ENCODE measurements at regions not wholly inside any gene's neighbourhood (a gene's known extent, or its start where the extent isn't known, plus 50 kb on each side); places are given as distances from the start of the nearest gene placed in this dataset.
"Not testable (repeated sequence)": the region's sequence is repeated elsewhere in the genome, so short reads cannot be mapped to it uniquely, and the experiment has no call there.

- DNase-seq (ENCODE audit: low spot score) = no peak
Observed at GRCh38 chr4:134505511-134505910, 303.9 kb upstream of the PABPC4L start.

- DNase-seq (ENCODE audit: low spot score) = no peak
Observed at GRCh38 chr4:134501973-134502643, 300.5 kb upstream of the PABPC4L start.

GRCh38 chr4:134501488-134501887 is 299.9 kb upstream of the PABPC4L start:
- not testable (repeated sequence) for DNase-seq (ENCODE audit: low spot score)

GRCh38 chr4:134499074-134499473 is 297.5 kb upstream of the PABPC4L start:
- DNase-seq (ENCODE audit: low spot score) = no peak

- no peak for DNase-seq (ENCODE audit: low spot score)
Observed at GRCh38 chr4:134490863-134491262, 289.3 kb upstream of the PABPC4L start.

GRCh38 chr4:134483514-134483913 is 281.9 kb upstream of the PABPC4L start:
- not testable (repeated sequence) for DNase-seq (ENCODE audit: low spot score)

GRCh38 chr4:134471569-134471968 is 270.0 kb upstream of the PABPC4L start:
- no peak for DNase-seq (ENCODE audit: low spot score)

- peak; percentile 53 for DNase-seq (ENCODE audit: low spot score)
Observed at GRCh38 chr4:134470544-134470943, 269.0 kb upstream of the PABPC4L start.

- no peak for DNase-seq (ENCODE audit: low spot score)
Observed at GRCh38 chr4:134465417-134465816, 263.8 kb upstream of the PABPC4L start.

- no peak for DNase-seq (ENCODE audit: low spot score)
Observed at GRCh38 chr4:134463771-134464170, 262.2 kb upstream of the PABPC4L start.

- no peak for DNase-seq (ENCODE audit: low spot score)
Observed at GRCh38 chr4:134426821-134427220, 225.2 kb upstream of the PABPC4L start.

- DNase-seq (ENCODE audit: low spot score) = no peak
Observed at GRCh38 chr4:134425756-134426155, 224.2 kb upstream of the PABPC4L start.

- DNase-seq (ENCODE audit: low spot score) = no peak
Observed at GRCh38 chr4:134422776-134423175, 221.2 kb upstream of the PABPC4L start.

GRCh38 chr4:134421734-134422133 is 220.1 kb upstream of the PABPC4L start:
- no peak for DNase-seq (ENCODE audit: low spot score)

GRCh38 chr4:134408897-134409296 is 207.3 kb upstream of the PABPC4L start:
- no peak for DNase-seq (ENCODE audit: low spot score)

GRCh38 chr4:134401798-134402197 is 200.2 kb upstream of the PABPC4L start:
- DNase-seq (ENCODE audit: low spot score) = no peak

- DNase-seq (ENCODE audit: low spot score) = no peak
Observed at GRCh38 chr4:134393592-134393991, 192.0 kb upstream of the PABPC4L start.

- no peak for DNase-seq (ENCODE audit: low spot score)
Observed at GRCh38 chr4:134390319-134390718, 188.7 kb upstream of the PABPC4L start.

- no peak for DNase-seq (ENCODE audit: low spot score)
Observed at GRCh38 chr4:134388351-134388750, 186.8 kb upstream of the PABPC4L start.

GRCh38 chr4:134382478-134383227 is 181.1 kb upstream of the PABPC4L start:
- no peak for DNase-seq (ENCODE audit: low spot score)

GRCh38 chr4:134375775-134376174 is 174.2 kb upstream of the PABPC4L start:
- no peak for DNase-seq (ENCODE audit: low spot score)

GRCh38 chr4:134365852-134366251 is 164.3 kb upstream of the PABPC4L start:
- DNase-seq (ENCODE audit: low spot score) = peak; percentile 4

- no peak for DNase-seq (ENCODE audit: low spot score)
Observed at GRCh38 chr4:134364928-134365327, 163.3 kb upstream of the PABPC4L start.
